ENCODE measurements at regions not wholly inside any gene's neighbourhood (a gene's known extent, or its start where the extent isn't known, plus 50 kb on each side); places are given as distances from the start of the nearest gene placed in this dataset.

DNA sequence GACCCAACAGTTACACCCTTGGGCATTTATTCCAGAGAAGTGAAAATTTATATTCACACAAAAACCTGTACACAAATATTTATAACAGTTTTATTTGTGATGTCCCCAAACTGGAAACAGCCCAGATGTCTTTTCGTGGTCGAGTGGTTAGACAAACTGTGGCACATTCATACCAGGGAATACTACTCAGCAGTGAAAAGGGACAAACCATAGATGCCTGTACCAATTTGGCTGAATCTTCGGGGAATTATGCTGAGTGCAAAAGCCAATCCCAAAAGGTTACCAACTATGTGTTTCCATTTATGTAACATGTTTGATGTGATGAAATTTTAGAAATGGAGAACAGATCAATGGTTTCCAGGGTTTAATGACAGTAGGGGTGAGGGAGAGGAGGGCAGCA lies 154.3 kb downstream of the GLI2 start:
- TF ChIP-seq, protein P1, sequence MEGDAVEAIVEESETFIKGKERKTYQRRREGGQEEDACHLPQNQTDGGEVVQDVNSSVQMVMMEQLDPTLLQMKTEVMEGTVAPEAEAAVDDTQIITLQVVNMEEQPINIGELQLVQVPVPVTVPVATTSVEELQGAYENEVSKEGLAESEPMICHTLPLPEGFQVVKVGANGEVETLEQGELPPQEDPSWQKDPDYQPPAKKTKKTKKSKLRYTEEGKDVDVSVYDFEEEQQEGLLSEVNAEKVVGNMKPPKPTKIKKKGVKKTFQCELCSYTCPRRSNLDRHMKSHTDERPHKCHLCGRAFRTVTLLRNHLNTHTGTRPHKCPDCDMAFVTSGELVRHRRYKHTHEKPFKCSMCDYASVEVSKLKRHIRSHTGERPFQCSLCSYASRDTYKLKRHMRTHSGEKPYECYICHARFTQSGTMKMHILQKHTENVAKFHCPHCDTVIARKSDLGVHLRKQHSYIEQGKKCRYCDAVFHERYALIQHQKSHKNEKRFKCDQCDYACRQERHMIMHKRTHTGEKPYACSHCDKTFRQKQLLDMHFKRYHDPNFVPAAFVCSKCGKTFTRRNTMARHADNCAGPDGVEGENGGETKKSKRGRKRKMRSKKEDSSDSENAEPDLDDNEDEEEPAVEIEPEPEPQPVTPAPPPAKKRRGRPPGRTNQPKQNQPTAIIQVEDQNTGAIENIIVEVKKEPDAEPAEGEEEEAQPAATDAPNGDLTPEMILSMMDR (IDR thresholded peaks at IDR 0.05; ENCODE audit: low read depth, low read length): no peak
- no peak for TF ChIP-seq POLR2A (IDR thresholded peaks at IDR 0.05; ENCODE audit: extremely low read depth, insufficient read length)

Data from NB4 (cell line).